Caco-2 (cell line): ENCODE measurements at regions not wholly inside any gene's neighbourhood (a gene's known extent, or its start where the extent isn't known, plus 50 kb on each side); places are given as distances from the start of the nearest gene placed in this dataset.

ENCODE experiments used
- BruUV-seq: library from RNA; stranded (reverse); fragments of 400-500 nt; replicated peaks from 2 replicates; lab custom pipeline; 2021; lab: Mats Ljungman, UMichigan
- CTCF ChIA-PET: fragments of 300-600 bp; sonication (Branson Sonifier 250); formaldehyde crosslinking; loops from one replicate; lab custom pipeline; 2022; ENCODE audit warnings: antibody characterized with exemption; lab: Charles Lee
- POLR2A ChIA-PET: fragments of 300-600 bp; sonication (Branson Sonifier 250); formaldehyde crosslinking; loops from one replicate; lab custom pipeline; 2022; ENCODE audit warnings: antibody characterized with exemption; lab: Charles Lee
- DNase-seq, 2 experiments: peaks; one replicate each; pipeline versions ENCODE4 v3.0.0 to v3.0.0-alpha.2; 2020 to 2022
- H3K27me3 ChIP-seq: replicated peaks from 2 replicates; pipeline ENCODE4 v1.6.0; 2011; ENCODE audit warnings: low read length; ENCODE audit not compliant: control insufficient read depth, insufficient read depth
- H3K36me3 ChIP-seq: 2 replicates; pipeline ENCODE4 v1.5.1; 2011; ENCODE audit warnings: low read length; ENCODE audit not compliant: control insufficient read depth, insufficient read depth
- H3K4me1 ChIP-seq: fragments of 250-450 bp; sonication (Bioruptor Pico); 2 replicates; pipeline ENCODE4 v1.5.1; 2020; ENCODE audit warnings: mild to moderate bottlenecking
- H3K4me3 ChIP-seq: 2 replicates; pipeline ENCODE4 v1.5.1; 2011; ENCODE audit warnings: low read depth, mild to moderate bottlenecking, control low read depth, low read length
- H3K9me3 ChIP-seq: fragments of 250-450 bp; sonication (Bioruptor Pico); 2 replicates; pipeline ENCODE4 v1.5.1; 2020; ENCODE audit warnings: mild to moderate bottlenecking, moderate library complexity
- H3K27ac Mint-ChIP-seq: one replicate; pipeline ENCODE4 v1.8.0; 2022; ENCODE audit warnings: mixed read lengths; ENCODE audit not compliant: unreplicated experiment
- H3K27me3 Mint-ChIP-seq: one replicate; pipeline ENCODE4 v1.8.0; 2022; ENCODE audit warnings: mixed read lengths; ENCODE audit not compliant: insufficient read depth, unreplicated experiment
- H3K36me3 Mint-ChIP-seq: one replicate; pipeline ENCODE4 v1.8.0; 2022; ENCODE audit warnings: mild to moderate bottlenecking, mixed read lengths; ENCODE audit not compliant: insufficient read depth, unreplicated experiment
- H3K4me1 Mint-ChIP-seq: one replicate; pipeline ENCODE4 v1.8.0; 2022; ENCODE audit warnings: low read depth, mixed read lengths; ENCODE audit not compliant: unreplicated experiment
- H3K4me3 Mint-ChIP-seq: one replicate; pipeline ENCODE4 v1.8.0; 2022; ENCODE audit warnings: mild to moderate bottlenecking, moderate library complexity, mixed read lengths; ENCODE audit not compliant: unreplicated experiment
- H3K9me3 Mint-ChIP-seq: one replicate; pipeline ENCODE4 v1.8.0; 2022; ENCODE audit warnings: mixed read lengths; ENCODE audit not compliant: unreplicated experiment
- CTCF ChIP-seq, 2 experiments: fragments of 200-600 bp in 1 of 2; IDR thresholded peaks; 1 replicate in 1 of 2; 2 replicates in 1 of 2; pipeline versions ENCODE4 v1.5.1 to v1.8.0; 2011 to 2022; ENCODE audit warnings: antibody characterized with exemption in 1 of 2, control low read depth in 1 of 2, inconsistent platforms in 1 of 2, low read depth in 1 of 2, low read length in 1 of 2, mild to moderate bottlenecking in 1 of 2, moderate library complexity in 1 of 2; ENCODE audit not compliant: insufficient read depth in 1 of 2, severe bottlenecking in 1 of 2, unreplicated experiment in 1 of 2
- intact Hi-C: fragments of 100-400 bp; cut with micrococcal nuclease; formaldehyde crosslinking; loops from one replicate; pipeline ENCODE4 v1.10.0; 2022; ENCODE audit not compliant: unreplicated experiment

GRCh38 chr6:21800948-21801438 is 207.4 kb downstream of the SOX4 start:
- H3K4me3 Mint-ChIP-seq = no peak overlapping the region
- DNase-seq = no peak
- Histone ChIP-seq H3K4me3 (no peak overlapping the region), H3K4me1 (no peaks in the 10 kb centered on the region; the same call in 1 of the 2 replicates), H3K27me3 (no peaks in the 10 kb centered on the region), H3K9me3 (no peaks in the 10 kb centered on the region), H3K36me3 (no peaks in the 10 kb centered on the region)
- peaks cover 5% of the 10 kb centered on the region for H3K36me3 Mint-ChIP-seq
- H3K27me3 Mint-ChIP-seq = no peaks in the 10 kb centered on the region
- intact Hi-C loops = no loop called here
- TF ChIP-seq CTCF (IDR thresholded peaks at IDR 0.05; ENCODE audit: insufficient read depth in 1 of 2, low read depth in 1 of 2, low read length in 1 of 2, severe bottlenecking in 1 of 2, unreplicated experiment in 1 of 2) = no peak
- BruUV-seq = no TSS peak
- ChIA-PET POLR2A (interaction anchor here (0.7 kb wide), 1 partner anchor 522 kb away, joined by 4 read pairs; no protein-coding TSS in a partner anchor), CTCF (no interaction called here)
- no peaks in the 10 kb centered on the region for H3K9me3 Mint-ChIP-seq
- no peak overlapping the region for H3K27ac Mint-ChIP-seq
- H3K4me1 Mint-ChIP-seq = no peaks in the 10 kb centered on the region

DNA sequence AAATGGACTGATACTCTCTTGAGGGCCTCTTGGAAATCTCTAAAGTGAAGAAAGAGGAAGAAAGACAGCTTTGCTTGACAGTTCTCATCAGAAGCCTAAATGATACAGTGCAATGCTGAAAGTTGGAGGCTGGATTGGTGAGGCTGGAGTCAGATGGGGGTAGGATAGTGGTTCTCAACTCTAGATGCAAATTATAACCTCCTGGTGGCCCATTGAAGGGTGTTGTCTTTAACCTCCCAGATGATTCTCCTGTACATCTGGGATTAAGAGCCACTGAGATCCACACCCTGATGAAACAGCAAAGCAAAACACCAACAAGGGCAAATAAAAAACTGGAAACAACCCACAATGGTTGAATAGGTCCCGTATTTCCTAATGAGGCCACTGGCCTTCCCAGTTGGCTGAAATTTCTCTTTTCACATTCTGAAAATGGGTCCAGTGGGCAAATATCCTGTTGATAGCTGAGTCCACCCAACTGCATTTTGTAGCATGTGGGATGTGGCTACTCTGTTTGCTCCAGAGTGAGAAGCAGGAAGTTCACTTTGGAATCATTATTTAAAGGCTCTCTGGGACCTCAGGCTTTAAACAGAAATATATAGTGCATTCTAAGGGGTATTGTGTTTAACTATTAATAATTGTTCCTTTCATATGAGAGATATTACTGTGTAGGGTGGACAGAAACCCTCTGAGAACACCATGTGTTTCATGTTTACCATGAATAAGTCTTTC is 208.1 kb downstream of the SOX4 start:
- no peaks in the 10 kb centered on the region for H3K27me3 ChIP-seq
- no peak for TF ChIP-seq CTCF (IDR thresholded peaks at IDR 0.05; ENCODE audit: insufficient read depth in 1 of 2, low read depth in 1 of 2, low read length in 1 of 2, severe bottlenecking in 1 of 2, unreplicated experiment in 1 of 2)
- Mint-ChIP-seq H3K27ac (no peak overlapping the region), H3K4me1 (no peaks in the 10 kb centered on the region), H3K4me3 (no peak overlapping the region), H3K27me3 (no peaks in the 10 kb centered on the region), H3K36me3 (peaks cover 5% of the 10 kb centered on the region), H3K9me3 (no peaks in the 10 kb centered on the region)
- intact Hi-C loops = no loop called here
- H3K4me1 ChIP-seq = no peaks in the 10 kb centered on the region; the same call in 1 of the 2 replicates
- no peak for DNase-seq
- POLR2A ChIA-PET = interaction anchor here (0.7 kb wide), 1 partner anchor 521 kb away, joined by 4 read pairs; no protein-coding TSS in a partner anchor
- CTCF ChIA-PET = no interaction called here
- H3K36me3 ChIP-seq = no peaks in the 10 kb centered on the region
- H3K4me3 ChIP-seq = no peak overlapping the region
- H3K9me3 ChIP-seq = no peaks in the 10 kb centered on the region
- BruUV-seq = no TSS peak

GRCh38 chr6:21802175-21802822 is 208.7 kb downstream of the SOX4 start:
- no peak for TF ChIP-seq CTCF (IDR thresholded peaks at IDR 0.05; ENCODE audit: insufficient read depth in 1 of 2, low read depth in 1 of 2, low read length in 1 of 2, severe bottlenecking in 1 of 2, unreplicated experiment in 1 of 2)
- Histone ChIP-seq H3K4me1 (no peaks in the 10 kb centered on the region; the same call in 1 of the 2 replicates), H3K4me3 (no peak overlapping the region), H3K9me3 (no peaks in the 10 kb centered on the region), H3K27me3 (no peaks in the 10 kb centered on the region), H3K36me3 (no peaks in the 10 kb centered on the region)
- Mint-ChIP-seq H3K36me3 (peaks cover 5% of the 10 kb centered on the region), H3K9me3 (no peaks in the 10 kb centered on the region), H3K4me1 (no peaks in the 10 kb centered on the region), H3K27ac (no peak overlapping the region), H3K4me3 (no peak overlapping the region), H3K27me3 (no peaks in the 10 kb centered on the region)
- POLR2A ChIA-PET = no interaction called here
- no peak for DNase-seq
- BruUV-seq = no TSS peak
- CTCF ChIA-PET = no interaction called here
- intact Hi-C loops = no loop called here
